HUES48 (cell line): ENCODE measurements at regions not wholly inside any gene's neighbourhood (a gene's known extent, or its start where the extent isn't known, plus 50 kb on each side); places are given as distances from the start of the nearest gene placed in this dataset.

Experiments
- H3K27ac ChIP-seq: one replicate; pipeline ENCODE4 v1.7.0; 2013; ENCODE audit warnings: low read depth, low read length, inconsistent platforms
- H3K27me3 ChIP-seq: 2 replicates; pipeline ENCODE4 v1.6.1; 2013; ENCODE audit warnings: mild to moderate bottlenecking, low read length; ENCODE audit not compliant: control insufficient read depth, insufficient read depth
- H3K36me3 ChIP-seq: 2 replicates; pipeline ENCODE4 v1.6.1; 2013; ENCODE audit warnings: low read length; ENCODE audit not compliant: control insufficient read depth, insufficient read depth
- H3K4me1 ChIP-seq: 2 replicates; pipeline ENCODE4 v1.6.1; 2013; ENCODE audit warnings: mild to moderate bottlenecking, low read length; ENCODE audit not compliant: control insufficient read depth, insufficient read depth
- H3K4me3 ChIP-seq: 2 replicates; pipeline ENCODE4 v1.5.1; 2013; ENCODE audit warnings: mild to moderate bottlenecking, low read depth, low read length
- H3K9ac ChIP-seq: 2 replicates; pipeline ENCODE4 v1.6.1; 2013; ENCODE audit warnings: mild to moderate bottlenecking, low read depth, low read length, moderate library complexity
- H3K9me3 ChIP-seq: 2 replicates; pipeline ENCODE4 v1.6.1; 2013; ENCODE audit warnings: low read length; ENCODE audit not compliant: control insufficient read depth, insufficient read depth

DNA sequence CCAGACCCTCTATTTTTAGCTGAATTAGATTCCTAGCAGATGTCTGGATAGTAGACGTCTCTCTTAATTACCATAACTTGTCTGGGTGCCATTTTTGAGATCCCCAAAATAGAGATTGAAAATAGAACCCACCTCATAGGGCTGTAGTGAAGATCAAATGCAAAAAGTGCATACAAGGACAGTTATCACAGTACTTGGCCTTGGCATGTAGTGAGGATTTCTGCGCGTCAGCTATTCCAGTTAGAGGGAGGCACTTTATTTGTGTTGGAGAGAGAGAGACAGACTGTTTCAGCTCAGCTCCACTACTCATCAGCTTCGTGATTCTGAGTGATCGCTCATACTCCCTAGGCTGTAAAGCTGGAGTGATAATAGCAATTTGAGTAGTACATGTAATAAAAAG is 59.6 kb upstream of the CDH13 start:
- Histone ChIP-seq H3K4me1 (no peaks in the 10 kb centered on the region), H3K4me3 (no peak overlapping the region), H3K9ac (no peak overlapping the region), H3K27ac (no peak overlapping the region), H3K36me3 (no peaks in the 10 kb centered on the region), H3K9me3 (no peaks in the 10 kb centered on the region), H3K27me3 (no peaks in the 10 kb centered on the region)

DNA sequence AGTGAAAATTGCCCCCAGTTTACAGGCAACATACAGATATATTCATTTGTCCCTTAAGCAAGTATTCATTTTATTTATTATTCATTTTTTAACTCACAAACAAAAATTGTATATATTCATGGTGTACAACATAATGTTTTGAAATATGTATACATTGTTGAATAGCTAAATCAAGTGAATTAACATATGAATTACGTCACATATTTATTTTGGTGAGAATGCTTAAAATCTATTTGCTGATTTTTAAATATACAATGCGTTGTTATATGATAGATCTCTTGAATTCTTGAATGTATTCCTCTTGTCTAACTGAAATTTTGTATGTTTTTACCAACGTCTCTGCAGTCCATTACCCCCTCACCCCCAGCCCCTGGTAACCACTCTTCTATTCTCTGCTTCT is 63.4 kb upstream of the CDH13 start:
- Histone ChIP-seq H3K36me3 (no peaks in the 10 kb centered on the region), H3K9ac (no peak overlapping the region), H3K9me3 (no peaks in the 10 kb centered on the region), H3K4me3 (no peak overlapping the region), H3K27ac (no peak overlapping the region), H3K27me3 (no peaks in the 10 kb centered on the region), H3K4me1 (no peaks in the 10 kb centered on the region)

DNA sequence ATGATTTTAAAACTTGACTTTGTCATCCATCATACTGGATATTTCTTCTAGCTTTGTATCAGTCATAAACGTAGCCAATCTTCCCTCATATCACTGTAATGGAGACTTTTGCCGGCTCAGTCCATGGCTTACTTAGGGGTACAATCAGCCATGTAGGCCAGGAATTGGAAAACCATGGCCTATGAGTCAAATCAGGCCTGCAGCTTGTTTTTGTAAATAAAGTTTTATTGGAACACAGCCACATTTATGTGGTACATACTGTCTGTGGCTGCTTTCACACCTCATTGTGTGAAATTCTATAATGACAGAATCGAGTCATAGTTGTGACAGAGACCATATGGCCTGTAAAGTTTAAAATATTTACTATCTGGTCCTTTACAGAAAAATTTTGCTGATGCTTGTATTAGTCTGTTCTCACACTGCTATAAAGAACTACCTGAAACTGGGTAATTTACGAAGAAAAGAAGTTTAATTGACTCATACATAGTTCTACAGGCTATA is 64.5 kb upstream of the CDH13 start:
- H3K4me3 ChIP-seq, result no peak overlapping the region
- H3K4me1 ChIP-seq, result no peaks in the 10 kb centered on the region
- H3K9ac ChIP-seq, result no peak overlapping the region
- no peaks in the 10 kb centered on the region for H3K9me3 ChIP-seq
- no peaks in the 10 kb centered on the region for H3K36me3 ChIP-seq
- H3K27ac ChIP-seq, result no peak overlapping the region
- no peaks in the 10 kb centered on the region for H3K27me3 ChIP-seq

DNA sequence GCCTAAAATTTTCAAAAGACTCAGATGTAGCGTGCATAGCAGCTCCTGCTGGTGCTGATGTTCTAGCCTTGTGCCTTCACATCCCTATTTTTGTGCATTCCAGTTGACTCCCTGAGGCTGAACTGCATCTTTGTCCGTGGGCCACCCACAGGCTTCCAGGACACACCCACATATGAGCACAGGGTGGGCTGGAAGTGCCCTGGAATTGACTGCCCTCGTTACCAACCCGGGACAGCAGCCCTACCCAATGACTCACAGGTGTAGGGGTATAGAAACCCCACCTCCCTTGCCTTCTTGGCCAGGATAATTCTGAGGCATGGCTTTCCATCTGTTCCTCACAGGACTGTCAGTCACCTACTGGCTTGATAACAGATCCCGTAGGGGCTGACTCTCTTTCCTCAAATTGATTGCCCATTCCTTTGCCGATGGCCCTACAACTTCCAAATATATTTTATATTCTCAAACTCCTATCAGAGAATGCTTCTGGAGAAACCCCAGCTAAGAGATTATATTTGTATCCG is 65.9 kb upstream of the CDH13 start:
- no peaks in the 10 kb centered on the region for H3K9me3 ChIP-seq
- H3K4me1 ChIP-seq, result no peaks in the 10 kb centered on the region
- H3K27ac ChIP-seq, result no peak overlapping the region
- H3K36me3 ChIP-seq, result no peaks in the 10 kb centered on the region
- no peaks in the 10 kb centered on the region for H3K27me3 ChIP-seq
- H3K4me3 ChIP-seq, result no peak overlapping the region
- H3K9ac ChIP-seq, result no peak overlapping the region

DNA sequence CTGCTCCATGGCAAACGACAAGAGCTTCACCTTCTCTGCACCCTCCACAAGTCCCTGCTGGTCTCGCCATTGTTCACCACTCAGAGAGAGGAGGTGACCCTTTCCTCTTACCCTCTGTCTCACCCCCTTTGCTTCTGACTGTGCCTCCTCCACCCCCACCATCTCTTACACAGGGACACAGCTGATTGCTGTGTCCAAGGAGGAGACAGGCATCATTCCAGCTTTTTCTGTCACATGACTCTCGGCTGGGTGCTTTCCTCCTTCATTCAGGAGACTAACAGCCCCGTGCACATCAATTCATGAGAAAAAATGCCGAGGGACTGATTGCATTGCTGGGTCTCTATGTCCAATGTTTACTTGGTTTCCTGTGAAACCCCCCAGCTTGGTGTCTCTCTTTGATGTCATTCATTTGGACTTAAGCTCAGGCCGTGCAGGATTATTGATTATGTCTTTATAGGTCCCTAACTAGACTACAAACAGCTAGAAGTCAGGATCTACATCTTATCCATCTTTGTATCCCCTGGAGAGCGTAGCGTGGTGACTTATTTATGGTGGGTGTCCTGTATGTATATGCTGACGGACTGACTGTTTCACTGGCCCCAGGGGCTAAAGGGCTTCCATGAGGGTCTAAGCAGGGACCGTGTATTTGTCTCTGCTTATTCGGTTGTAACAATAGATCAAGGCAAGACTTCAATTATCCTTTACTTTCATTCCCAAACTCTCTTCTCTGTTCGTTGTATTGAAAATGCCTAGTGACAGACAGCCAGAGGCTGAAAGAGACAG is 82.2 kb upstream of the CDH13 start:
- no peaks in the 10 kb centered on the region for H3K4me1 ChIP-seq
- H3K4me3 ChIP-seq, result no peak overlapping the region
- H3K9me3 ChIP-seq, result no peaks in the 10 kb centered on the region
- no peaks in the 10 kb centered on the region for H3K27me3 ChIP-seq
- H3K9ac ChIP-seq, result no peak overlapping the region
- no peak overlapping the region for H3K27ac ChIP-seq
- no peaks in the 10 kb centered on the region for H3K36me3 ChIP-seq

DNA sequence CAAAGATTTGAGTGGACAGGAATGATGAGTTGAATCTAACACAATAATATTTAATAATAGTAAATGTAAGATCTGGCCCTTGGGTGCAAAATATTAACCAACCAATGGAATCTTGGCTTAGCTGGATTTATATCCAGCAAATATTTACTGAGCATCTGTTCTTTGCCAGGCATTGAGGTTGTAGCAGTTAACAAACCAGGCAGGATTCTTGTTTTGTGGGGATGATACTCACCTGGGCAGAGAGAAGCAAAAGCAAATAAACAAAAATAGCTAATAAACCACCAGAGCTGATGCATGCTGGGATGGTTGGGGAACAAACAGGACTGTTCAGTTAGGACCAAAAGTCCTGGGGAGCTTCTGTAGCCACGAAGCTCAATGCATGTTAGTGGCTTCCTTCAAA is 84.1 kb upstream of the CDH13 start:
- Histone ChIP-seq H3K9ac (no peak overlapping the region), H3K4me1 (no peaks in the 10 kb centered on the region), H3K27ac (no peak overlapping the region), H3K36me3 (no peaks in the 10 kb centered on the region), H3K4me3 (no peak overlapping the region), H3K9me3 (peaks cover 5% of the 10 kb centered on the region; the same call in 1 of the 2 replicates), H3K27me3 (no peaks in the 10 kb centered on the region)

DNA sequence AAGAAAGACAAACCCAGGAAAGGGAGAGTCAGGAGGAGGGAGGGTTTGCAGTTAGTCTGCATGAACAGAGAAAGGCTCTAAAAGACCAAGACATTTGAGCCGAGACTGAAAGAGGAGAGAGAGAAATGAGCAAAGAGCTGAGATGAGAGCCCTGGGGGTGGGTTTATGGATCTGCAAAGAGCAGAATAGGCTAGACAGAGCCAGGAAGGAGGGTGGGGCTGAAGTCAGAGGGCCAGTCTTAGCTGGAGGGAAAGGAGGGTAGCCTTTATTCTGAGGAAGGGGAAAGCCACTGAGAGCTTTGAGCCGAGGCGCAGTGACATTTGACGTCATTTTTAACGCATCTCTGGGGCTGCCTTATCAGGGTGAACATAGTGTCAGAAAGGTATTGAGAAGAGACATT is 85.7 kb upstream of the CDH13 start:
- H3K27me3 ChIP-seq, result no peaks in the 10 kb centered on the region
- no peak overlapping the region for H3K9ac ChIP-seq
- H3K36me3 ChIP-seq, result no peaks in the 10 kb centered on the region
- no peak overlapping the region for H3K27ac ChIP-seq
- H3K4me1 ChIP-seq, result no peaks in the 10 kb centered on the region
- H3K9me3 ChIP-seq, result peaks cover 5% of the 10 kb centered on the region; the same call in 1 of the 2 replicates
- no peak overlapping the region for H3K4me3 ChIP-seq

DNA sequence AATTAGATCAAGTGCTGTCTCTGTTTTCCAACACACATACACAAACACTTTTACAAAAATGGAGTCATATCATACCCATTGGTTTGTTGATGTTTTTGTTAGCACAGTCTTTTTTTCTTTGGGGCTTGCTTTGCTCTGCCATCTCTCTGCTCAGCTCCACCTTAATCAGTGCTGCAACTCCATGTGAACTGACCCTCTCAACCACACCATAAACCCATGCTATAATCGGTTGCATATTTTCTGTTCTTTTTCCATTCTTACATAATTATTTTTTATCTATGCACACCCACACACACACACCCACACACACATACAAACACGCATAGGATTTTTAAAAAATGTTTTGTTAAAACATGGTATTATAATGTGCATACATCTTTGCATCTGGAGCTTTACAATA is 91.0 kb upstream of the CDH13 start:
- no peak overlapping the region for H3K9ac ChIP-seq
- H3K27me3 ChIP-seq, result no peaks in the 10 kb centered on the region
- peaks cover 5% of the 10 kb centered on the region; the same call in 1 of the 2 replicates for H3K9me3 ChIP-seq
- H3K27ac ChIP-seq, result no peak overlapping the region
- H3K4me3 ChIP-seq, result no peak overlapping the region
- no peaks in the 10 kb centered on the region for H3K4me1 ChIP-seq
- no peaks in the 10 kb centered on the region for H3K36me3 ChIP-seq

DNA sequence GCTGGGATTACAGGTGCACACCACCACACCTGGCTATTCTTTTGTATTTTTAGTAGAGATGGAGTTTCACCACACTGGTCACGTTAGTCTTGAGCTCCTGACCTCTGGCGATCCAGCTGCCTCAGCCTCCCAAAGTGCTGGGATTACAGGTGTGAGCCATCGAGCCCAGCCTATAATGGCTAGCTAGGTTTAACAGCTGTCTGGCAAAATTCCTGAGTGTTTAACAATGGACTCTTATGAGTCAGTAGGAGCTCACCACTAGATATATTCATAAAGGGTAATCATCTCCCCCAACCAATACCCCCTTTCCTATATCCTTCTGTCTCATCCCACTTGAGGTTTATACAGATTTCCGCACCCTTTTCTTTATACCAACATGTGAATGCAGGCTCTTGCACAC is 91.5 kb upstream of the CDH13 start:
- Histone ChIP-seq H3K9me3 (peaks cover 5% of the 10 kb centered on the region; the same call in 1 of the 2 replicates), H3K9ac (no peak overlapping the region), H3K27ac (no peak overlapping the region), H3K4me1 (no peaks in the 10 kb centered on the region), H3K4me3 (no peak overlapping the region), H3K36me3 (no peaks in the 10 kb centered on the region), H3K27me3 (no peaks in the 10 kb centered on the region)

DNA sequence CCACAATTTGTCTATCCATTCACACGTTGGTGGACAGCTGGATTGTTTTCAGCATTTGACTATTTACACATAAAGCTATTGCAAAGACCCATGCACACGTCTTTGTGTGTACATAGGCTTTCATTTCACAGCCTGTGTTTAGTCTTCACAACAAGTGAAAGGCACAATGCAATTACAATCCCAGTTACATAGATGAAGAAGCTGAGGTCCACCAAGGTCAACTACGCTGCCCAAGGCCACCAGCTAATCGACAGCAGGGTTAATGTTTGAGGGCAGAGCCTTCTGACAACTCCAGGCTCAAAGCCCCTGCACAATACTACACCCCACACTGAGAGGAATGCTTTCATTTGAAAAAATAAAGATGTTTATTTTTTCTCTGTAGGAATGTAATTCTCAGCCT is 93.6 kb upstream of the CDH13 start:
- Histone ChIP-seq H3K9ac (no peak overlapping the region), H3K36me3 (no peaks in the 10 kb centered on the region), H3K27ac (no peak overlapping the region), H3K4me3 (no peak overlapping the region), H3K27me3 (no peaks in the 10 kb centered on the region), H3K4me1 (no peaks in the 10 kb centered on the region), H3K9me3 (peaks cover 5% of the 10 kb centered on the region; the same call in 1 of the 2 replicates)

DNA sequence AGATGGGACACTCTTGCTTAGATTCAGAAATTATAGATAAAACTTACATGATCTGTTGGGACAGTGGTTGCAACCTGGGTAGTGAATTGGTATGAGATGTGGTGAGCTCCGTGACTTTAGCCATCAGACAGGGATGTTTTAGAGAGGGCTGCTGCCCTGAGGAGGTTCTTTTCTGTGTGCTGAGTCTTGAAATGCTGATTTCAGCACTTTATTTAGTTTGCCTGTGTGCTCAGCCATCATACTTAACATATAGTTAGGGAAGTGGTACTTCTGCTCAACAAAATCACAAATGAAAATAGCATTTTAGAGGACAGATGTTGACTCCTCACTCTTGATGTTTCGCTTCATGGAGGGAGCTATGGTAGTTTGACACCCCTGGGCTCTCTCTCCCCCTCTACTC is 95.9 kb upstream of the CDH13 start:
- Histone ChIP-seq H3K4me1 (no peaks in the 10 kb centered on the region), H3K4me3 (no peak overlapping the region), H3K27me3 (no peaks in the 10 kb centered on the region), H3K9ac (no peak overlapping the region), H3K36me3 (no peaks in the 10 kb centered on the region), H3K9me3 (no peaks in the 10 kb centered on the region), H3K27ac (no peak overlapping the region)
